K562 (cell line): ENCODE measurements at regions not wholly inside any gene's neighbourhood (a gene's known extent, or its start where the extent isn't known, plus 50 kb on each side); places are given as distances from the start of the nearest gene placed in this dataset.
A peak's percentile ranks its signal among the peaks of the same experiment; 100 is the strongest.

Experiments
- CBX1 ChIP-seq: sonication (generic); IDR thresholded peaks from 2 replicates; pipeline ENCODE4 v1.6.1; 2016; ENCODE audit warnings: antibody characterized with exemption, low read depth, mild to moderate bottlenecking
- CCNT2 ChIP-seq: IDR thresholded peaks from 2 replicates; pipeline ENCODE4 v1.6.1; 2011; ENCODE audit warnings: borderline replicate concordance, low read depth, mild to moderate bottlenecking, moderate library complexity, mixed read lengths, low read length; ENCODE audit not compliant: insufficient read length; ENCODE audit errors: extremely low read depth
- CHD7 ChIP-seq: fragments of 200-600 bp; sonication (generic); IDR thresholded peaks from one replicate; pipeline ENCODE4 v1.6.1; 2012; ENCODE audit warnings: mild to moderate bottlenecking, low read depth, low read length, inconsistent platforms
- EP400 ChIP-seq: fragments of 450-650 bp; IDR thresholded peaks from 2 replicates; pipeline ENCODE4 v1.6.1; 2017; ENCODE audit warnings: antibody characterized with exemption, mild to moderate bottlenecking, moderate library complexity
- L3MBTL2 ChIP-seq: fragments of 450-650 bp; IDR thresholded peaks from 2 replicates; pipeline ENCODE4 v1.6.1; 2016; ENCODE audit warnings: mild to moderate bottlenecking, moderate library complexity
- MCM7 ChIP-seq, 2 experiments: fragments of 450-650 bp; IDR thresholded peaks; 2 replicates each; pipeline ENCODE4 v1.6.1; 2016 to 2018
- POLR2G ChIP-seq: fragments of 200-400 bp; formaldehyde crosslinking; IDR thresholded peaks from 2 replicates; pipeline ENCODE4 v1.6.1; 2017; ENCODE audit warnings: low read depth, mild to moderate bottlenecking, antibody characterized with exemption, low read length, moderate library complexity
- PRMT5 ChIP-seq: sonication (generic); formaldehyde crosslinking; IDR thresholded peaks from 2 replicates; pipeline ENCODE4 v1.5.0; 2020; ENCODE audit warnings: missing genetic modification reagents
- RNF2 ChIP-seq: sonication (generic); IDR thresholded peaks from 2 replicates; pipeline ENCODE4 v1.6.1; 2016
- SP1 ChIP-seq: sonication (generic); formaldehyde crosslinking; IDR thresholded peaks from 2 replicates; pipeline ENCODE4 v1.8.1; 2022; ENCODE audit warnings: mild to moderate bottlenecking, missing genetic modification reagents
- TSHZ1 ChIP-seq: fragments of 250-450 bp; sonication (Bioruptor Pico); IDR thresholded peaks from 2 replicates; pipeline ENCODE4 v1.4.0; 2020; ENCODE audit warnings: mild to moderate bottlenecking, moderate library complexity
- ZNF232 ChIP-seq: sonication (generic); formaldehyde crosslinking; IDR thresholded peaks from 2 replicates; pipeline ENCODE4 v1.8.0; 2022; ENCODE audit warnings: mild to moderate bottlenecking, missing genetic modification reagents

- TF ChIP-seq CCNT2 (peak; percentile 41), L3MBTL2 (no peak; the same call in 1 of the 2 replicates), MCM7 (IDR thresholded peaks at IDR 0.05) (no peak), CBX1 (no peak), SP1 (CRISPR knock-in tag) (no peak), EP400 (peak; percentile 25), CHD7 (no peak), PRMT5 (CRISPR knock-in tag) (no peak), POLR2G (no peak), TSHZ1 (CRISPR knock-in tag) (no peak), ZNF232 (no peak), RNF2 (no peak; the same call in 1 of the 2 replicates)
These were observed 144.6 kb downstream of the LRIG2 start (continued) for GRCh38 chr1:113217447-113218208.
